ENCODE measurements at regions not wholly inside any gene's neighbourhood (a gene's known extent, or its start where the extent isn't known, plus 50 kb on each side); places are given as distances from the start of the nearest gene placed in this dataset.

GRCh38 chr7:131858611-131859010 lies 302.2 kb upstream of the PODXL start:
- Mint-ChIP-seq H3K27ac (no peak overlapping the region), H3K9me3 (ENCODE audit: insufficient read depth) (peaks cover 3% of the 10 kb centered on the region), H3K4me1 (no peaks in the 10 kb centered on the region), H3K27me3 (no peaks in the 10 kb centered on the region), H3K4me3 (no peak overlapping the region)
- Histone ChIP-seq H3K79me2 (ENCODE audit: control insufficient read depth, insufficient read depth, low read length) (no peaks in the 10 kb centered on the region), H3K4me1 (ENCODE audit: control insufficient read depth in 2 of 2, insufficient read depth in 2 of 2, low read length in 2 of 2) (no peaks in the 10 kb centered on the region), H3K9me3 (ENCODE audit: control extremely low read depth in 1 of 3, control insufficient read depth in 2 of 3, insufficient read depth in 1 of 3, low read length in 2 of 3) (peaks cover 0 to 5% (median 0%) of the 10 kb centered on the region in 3 donors), H3K36me3 (replicated peaks in 1 of 2; ENCODE audit: control extremely low read depth in 1 of 2, control insufficient read depth in 1 of 2, extremely low read depth in 1 of 2, insufficient read depth in 2 of 2, low read length in 1 of 2) (no peaks in the 10 kb centered on the region), H2AFZ (ENCODE audit: insufficient read depth, low read depth, low read length, poor library complexity, severe bottlenecking) (no peak overlapping the region), H3K27ac (ENCODE audit: low read length in 2 of 2) (no peak overlapping the region), H3K4me2 (replicated peaks; ENCODE audit: low read depth, low read length, poor library complexity, severe bottlenecking) (no peak overlapping the region), H3K9ac (ENCODE audit: low read length) (no peak overlapping the region), H3K27me3 (replicated peaks in 1 of 4; ENCODE audit: control extremely low read depth in 1 of 4, control insufficient read depth in 3 of 4, insufficient read depth in 4 of 4, low read length in 3 of 4) (no peaks in the 10 kb centered on the region), H3K4me3 (ENCODE audit: control extremely low read depth in 1 of 5, extremely low read depth in 1 of 5, insufficient read depth in 1 of 5, low read depth in 2 of 5, low read length in 4 of 5) (no peak overlapping the region), H4K20me1 (ENCODE audit: control insufficient read depth, insufficient read depth, low read length, poor library complexity, severe bottlenecking) (no peaks in the 10 kb centered on the region)
- 31% methylated on average over 2 of the region's 2 CpGs for WGBS (ENCODE audit: insufficient coverage)
- no peak for TF ChIP-seq EZH2 (IDR thresholded peaks at IDR 0.05; ENCODE audit: borderline replicate concordance, insufficient read depth, low read depth, low read length, poor library complexity, severe bottlenecking)
- TF ChIP-seq CTCF (IDR thresholded peaks at IDR 0.05), result no peak
- ChIA-PET POLR2A (no interaction called here), CTCF (interaction anchor here (0.7 to 2.4 kb wide), 3 partner anchors 10 to 1575 kb away, joined by 3 to 12 read pairs (median 4); no protein-coding TSS in a partner anchor)
- DNase-seq, result no peak
- intact Hi-C loops (cut with micrococcal nuclease), result no loop called here
- ATAC-seq (ENCODE audit: low read depth), result no peak

- Histone ChIP-seq H3K79me2 (ENCODE audit: control insufficient read depth, insufficient read depth, low read length) (no peaks in the 10 kb centered on the region), H3K4me1 (ENCODE audit: control insufficient read depth in 2 of 2, insufficient read depth in 2 of 2, low read length in 2 of 2) (no peaks in the 10 kb centered on the region), H2AFZ (ENCODE audit: insufficient read depth, low read depth, low read length, poor library complexity, severe bottlenecking) (no peak overlapping the region), H3K4me3 (ENCODE audit: control extremely low read depth in 1 of 5, extremely low read depth in 1 of 5, insufficient read depth in 1 of 5, low read depth in 2 of 5, low read length in 4 of 5) (no peak overlapping the region), H3K36me3 (replicated peaks in 1 of 2; ENCODE audit: control extremely low read depth in 1 of 2, control insufficient read depth in 1 of 2, extremely low read depth in 1 of 2, insufficient read depth in 2 of 2, low read length in 1 of 2) (no peaks in the 10 kb centered on the region), H4K20me1 (ENCODE audit: control insufficient read depth, insufficient read depth, low read length, poor library complexity, severe bottlenecking) (no peaks in the 10 kb centered on the region), H3K4me2 (replicated peaks; ENCODE audit: low read depth, low read length, poor library complexity, severe bottlenecking) (no peak overlapping the region), H3K9ac (ENCODE audit: low read length) (no peak overlapping the region), H3K27ac (ENCODE audit: low read length in 2 of 2) (no peak overlapping the region), H3K9me3 (ENCODE audit: control extremely low read depth in 1 of 3, control insufficient read depth in 2 of 3, insufficient read depth in 1 of 3, low read length in 2 of 3) (peaks cover 0 to 3% (median 0%) of the 10 kb centered on the region in 3 donors), H3K27me3 (replicated peaks in 1 of 4; ENCODE audit: control extremely low read depth in 1 of 4, control insufficient read depth in 3 of 4, insufficient read depth in 4 of 4, low read length in 3 of 4) (no peaks in the 10 kb centered on the region)
- CTCF ChIA-PET, result no interaction called here
- 89% methylated on average over 7 of the region's 7 CpGs for WGBS (ENCODE audit: insufficient coverage)
- Mint-ChIP-seq H3K27me3 (peaks cover 19% of the 10 kb centered on the region), H3K27ac (no peak overlapping the region), H3K4me3 (no peak overlapping the region), H3K4me1 (no peaks in the 10 kb centered on the region), H3K9me3 (ENCODE audit: insufficient read depth) (peaks cover 2% of the 10 kb centered on the region)
- no peak for ATAC-seq (ENCODE audit: low read depth)
- intact Hi-C loops (cut with micrococcal nuclease), result no loop called here
- POLR2A ChIA-PET, result no interaction called here
- no peak for DNase-seq
- TF ChIP-seq EZH2 (IDR thresholded peaks at IDR 0.05; ENCODE audit: borderline replicate concordance, insufficient read depth, low read depth, low read length, poor library complexity, severe bottlenecking) (no peak), CTCF (IDR thresholded peaks at IDR 0.05) (no peak)
These were observed 293.0 kb upstream of the PODXL start for GRCh38 chr7:131849472-131849871.
